GM12878 (cell line): ENCODE measurements at regions not wholly inside any gene's neighbourhood (a gene's known extent, or its start where the extent isn't known, plus 50 kb on each side); places are given as distances from the start of the nearest gene placed in this dataset.

Experiments used
- ATAC-seq: fragments of 200-7000 bp; cut with Tn5 transposase; 3 replicates; pipeline ENCODE4 v1.9.1; 2020; ENCODE audit warnings: mild to moderate bottlenecking, moderate library complexity
- BruUV-seq: library from RNA; stranded (reverse); fragments of 400-500 nt; replicated peaks from 2 replicates; lab custom pipeline; 2021; lab: Mats Ljungman, UMichigan
- CTCF ChIA-PET: fragments of 300-600 bp; sonication (Branson Sonifier 250); formaldehyde crosslinking; extraction: SDS; loops from one replicate; lab custom pipeline; 2021; ENCODE audit warnings: inconsistent platforms; lab: Yijun Ruan, JAX
- POLR2A ChIA-PET: fragments of 350-600 bp; formaldehyde crosslinking; extraction: SDS; loops from one replicate; lab custom pipeline; 2021; ENCODE audit warnings: inconsistent platforms; lab: Charles Lee
- RAD21 ChIA-PET: fragments of 300-600 bp; sonication (Branson Sonifier 250); formaldehyde crosslinking; loops from one replicate; lab custom pipeline; 2023; ENCODE audit warnings: antibody characterized with exemption; ENCODE audit not compliant: unreplicated experiment; lab: Charles Lee
- SMC1A ChIA-PET: fragments of 300-600 bp; sonication (Branson Sonifier 250); formaldehyde crosslinking; loops from one replicate; lab custom pipeline; 2023; ENCODE audit not compliant: unreplicated experiment, uncharacterized antibody; lab: Charles Lee
- DNase-seq: peaks from one replicate; pipeline ENCODE4 v3.0.0-alpha.2; 2011; ENCODE audit warnings: low read depth, low spot score
- FAIRE-seq: peaks from 3 replicates; lab custom pipeline; 2011; peaks lifted over from hg19 to GRCh38; lab: Jason Lieb, UNC
- H2AFZ ChIP-seq: 2 replicates; pipeline ENCODE4 v1.6.0; 2011; ENCODE audit warnings: low read depth, low read length, control low read depth; ENCODE audit not compliant: control insufficient read depth
- H3K27ac ChIP-seq: 2 replicates; pipeline ENCODE4 v1.5.1; 2011; ENCODE audit warnings: control low read depth; ENCODE audit not compliant: control insufficient read depth, insufficient read depth
- H3K27me3 ChIP-seq, 2 experiments: replicated peaks in 1 of 2; 2 replicates each; pipeline versions ENCODE4 v1.6.0 to v1.6.1; 2011; ENCODE audit warnings: low read length in 1 of 2; ENCODE audit not compliant: control insufficient read depth in 2 of 2, insufficient read depth in 2 of 2
- H3K36me3 ChIP-seq, 2 experiments: 2 replicates each; pipeline ENCODE4 v1.5.1; 2011; ENCODE audit warnings: low read length in 1 of 2; ENCODE audit not compliant: control insufficient read depth in 2 of 2, insufficient read depth in 2 of 2
- H3K4me1 ChIP-seq: 2 replicates; pipeline ENCODE4 v1.6.1; 2011; ENCODE audit warnings: mild to moderate bottlenecking, low read length, moderate library complexity, mixed read lengths; ENCODE audit not compliant: control insufficient read depth, insufficient read depth
- H3K4me2 ChIP-seq: 2 replicates; pipeline ENCODE4 v1.6.0; 2011; ENCODE audit warnings: control low read depth; ENCODE audit not compliant: control insufficient read depth, insufficient read depth
- H3K4me3 ChIP-seq: fragments of 200-600 bp; sonication (generic); 2 replicates; pipeline ENCODE4 v1.5.1; 2016
- H3K79me2 ChIP-seq: 2 replicates; pipeline ENCODE4 v1.6.0; 2011; ENCODE audit warnings: low read length; ENCODE audit not compliant: control insufficient read depth, insufficient read depth
- H3K9ac ChIP-seq: 2 replicates; pipeline ENCODE4 v1.8.0; 2011; ENCODE audit warnings: low read length, control low read depth, mixed read lengths; ENCODE audit not compliant: control insufficient read depth, insufficient read depth
- H3K9me3 ChIP-seq: replicated peaks from 3 replicates; pipeline ENCODE4 v1.5.1; 2011; ENCODE audit warnings: mild to moderate bottlenecking, low read length; ENCODE audit not compliant: control insufficient read depth, insufficient read depth
- H4K20me1 ChIP-seq: 2 replicates; pipeline ENCODE4 v1.6.0; 2011; ENCODE audit not compliant: control insufficient read depth, insufficient read depth
- BRCA1 ChIP-seq: IDR thresholded peaks from 2 replicates; pipeline ENCODE4 v1.6.1; 2011; ENCODE audit warnings: low read depth, low read length, improper control_type of control experiment
- CBFB ChIP-seq: IDR thresholded peaks from 2 replicates; pipeline ENCODE4 v1.6.1; 2016; ENCODE audit warnings: antibody characterized with exemption, low read depth
- CBX5 ChIP-seq: sonication (generic); IDR thresholded peaks from 2 replicates; pipeline ENCODE4 v1.6.1; 2016; ENCODE audit warnings: low read depth, moderate library complexity, mild to moderate bottlenecking, inconsistent platforms
- NFYA ChIP-seq: IDR thresholded peaks from 2 replicates; pipeline ENCODE4 v1.6.1; 2011; ENCODE audit warnings: low read depth, mild to moderate bottlenecking, low read length, improper control_type of control experiment, borderline replicate concordance
- PAX8 ChIP-seq: fragments of 450-650 bp; IDR thresholded peaks from 2 replicates; pipeline ENCODE4 v1.6.1; 2017; ENCODE audit warnings: mild to moderate bottlenecking, moderate library complexity
- POU2F2 ChIP-seq: IDR thresholded peaks from 3 replicates; pipeline ENCODE4 v1.6.1; 2011; ENCODE audit warnings: low read depth, mild to moderate bottlenecking, low read length, borderline replicate concordance
- RBBP5 ChIP-seq: fragments of 200-600 bp; sonication (generic); conservative IDR thresholded peaks from 2 replicates; pipeline ENCODE4 v1.6.1; 2016
- SMARCA5 ChIP-seq: fragments of 450-650 bp; IDR thresholded peaks from 2 replicates; pipeline ENCODE4 v1.6.1; 2017; ENCODE audit warnings: mild to moderate bottlenecking
- SRF ChIP-seq, 2 experiments: IDR thresholded peaks; 2 replicates each; pipeline ENCODE4 v1.6.1; 2011; ENCODE audit warnings: low read depth in 2 of 2, low read length in 2 of 2, mild to moderate bottlenecking in 1 of 2, moderate library complexity in 1 of 2
- STAT1 ChIP-seq: fragments of 450-650 bp; conservative IDR thresholded peaks from 2 replicates; pipeline ENCODE4 v1.6.1; 2014; ENCODE audit warnings: antibody characterized with exemption, mild to moderate bottlenecking
- TCF12 ChIP-seq: IDR thresholded peaks from 2 replicates; pipeline ENCODE4 v1.6.1; 2011; ENCODE audit warnings: low read depth, mild to moderate bottlenecking, low read length
- YY1 ChIP-seq: IDR thresholded peaks from 2 replicates; pipeline ENCODE4 v1.6.1; 2011; ENCODE audit warnings: low read depth, mild to moderate bottlenecking, low read length
- ZNF384 ChIP-seq: IDR thresholded peaks from 2 replicates; pipeline ENCODE4 v1.6.1; 2012; ENCODE audit warnings: low read depth, mild to moderate bottlenecking, low read length, improper control_type of control experiment, borderline replicate concordance
- ZNF622 ChIP-seq: fragments of 450-650 bp; IDR thresholded peaks from 2 replicates; pipeline ENCODE4 v1.6.1; 2017; ENCODE audit warnings: mild to moderate bottlenecking, inconsistent platforms
- WGBS: methylation state at CpG from one replicate; pipeline ENCODE4 v1.1.6; 2016; ENCODE audit warnings: low lambda C conversion rate; ENCODE audit not compliant: insufficient replicate concordance, insufficient coverage; ENCODE audit errors: missing lambda C conversion rate; 5-methylcytosine and 5-hydroxymethylcytosine counted together
- in situ Hi-C: fragments of 300-500 bp; cut with MboI; formaldehyde crosslinking; loops from 9 replicates; pipeline ENCODE4 v1.14.3; 2018; ENCODE audit warnings: mixed read lengths
- intact Hi-C: fragments of 100-400 bp; cut with micrococcal nuclease; formaldehyde crosslinking; loops from one replicate; pipeline ENCODE4 v1.14.2; 2022; ENCODE audit not compliant: unreplicated experiment
- TF ChIP-seq, protein P1 (sequence below): fragments of 450-650 bp; IDR thresholded peaks from 2 replicates; pipeline ENCODE4 v1.6.1; 2017; ENCODE audit warnings: mild to moderate bottlenecking, moderate library complexity
- TF ChIP-seq, protein P2 (sequence below): fragments of 150-350 bp; IDR thresholded peaks from 2 replicates; pipeline ENCODE4 v1.6.1; 2014; ENCODE audit warnings: mild to moderate bottlenecking, low read depth, low read length

DNA sequence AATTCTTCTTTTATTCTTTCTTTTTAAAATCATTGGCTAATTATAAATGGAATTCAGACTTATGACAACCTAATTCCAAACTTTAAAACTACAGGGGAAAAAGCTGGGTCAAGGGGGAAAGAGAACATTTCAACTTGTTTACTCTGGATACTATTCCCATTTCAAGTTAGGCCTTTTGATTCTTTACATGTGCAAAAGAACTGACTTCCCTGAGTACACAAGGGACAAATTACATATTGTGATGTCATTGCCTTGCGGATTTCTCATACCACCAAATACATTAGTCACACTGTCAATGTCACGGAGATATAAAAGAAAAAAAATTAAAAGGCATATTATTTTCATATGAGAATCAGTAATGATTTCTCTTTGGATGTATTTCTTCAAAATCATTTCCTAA lies 96.5 kb upstream of the TBX18 start:
- ChIA-PET CTCF (no interaction called here), RAD21 (no interaction called here), SMC1A (no interaction called here), POLR2A (no interaction called here)
- Histone ChIP-seq H3K9ac (no peak overlapping the region), H3K9me3 (no peaks in the 10 kb centered on the region), H4K20me1 (no peaks in the 10 kb centered on the region), H3K36me3 (no peaks in the 10 kb centered on the region), H3K4me3 (no peak overlapping the region), H3K27ac (no peak overlapping the region), H3K4me1 (no peaks in the 10 kb centered on the region), H3K27me3 (no peaks in the 10 kb centered on the region), H3K4me2 (no peak overlapping the region), H3K79me2 (no peaks in the 10 kb centered on the region), H2AFZ (no peak overlapping the region)
- intact Hi-C loops = no loop called here
- BruUV-seq = no TSS peak
- ATAC-seq = no peak
- DNase-seq = no peak
- WGBS = 2% methylated on average over 2 of the region's 2 CpGs
- FAIRE-seq = no peak
- TF ChIP-seq SMARCA5 = no peak
- TF ChIP-seq YY1 = no peak
- TF ChIP-seq, protein P1, sequence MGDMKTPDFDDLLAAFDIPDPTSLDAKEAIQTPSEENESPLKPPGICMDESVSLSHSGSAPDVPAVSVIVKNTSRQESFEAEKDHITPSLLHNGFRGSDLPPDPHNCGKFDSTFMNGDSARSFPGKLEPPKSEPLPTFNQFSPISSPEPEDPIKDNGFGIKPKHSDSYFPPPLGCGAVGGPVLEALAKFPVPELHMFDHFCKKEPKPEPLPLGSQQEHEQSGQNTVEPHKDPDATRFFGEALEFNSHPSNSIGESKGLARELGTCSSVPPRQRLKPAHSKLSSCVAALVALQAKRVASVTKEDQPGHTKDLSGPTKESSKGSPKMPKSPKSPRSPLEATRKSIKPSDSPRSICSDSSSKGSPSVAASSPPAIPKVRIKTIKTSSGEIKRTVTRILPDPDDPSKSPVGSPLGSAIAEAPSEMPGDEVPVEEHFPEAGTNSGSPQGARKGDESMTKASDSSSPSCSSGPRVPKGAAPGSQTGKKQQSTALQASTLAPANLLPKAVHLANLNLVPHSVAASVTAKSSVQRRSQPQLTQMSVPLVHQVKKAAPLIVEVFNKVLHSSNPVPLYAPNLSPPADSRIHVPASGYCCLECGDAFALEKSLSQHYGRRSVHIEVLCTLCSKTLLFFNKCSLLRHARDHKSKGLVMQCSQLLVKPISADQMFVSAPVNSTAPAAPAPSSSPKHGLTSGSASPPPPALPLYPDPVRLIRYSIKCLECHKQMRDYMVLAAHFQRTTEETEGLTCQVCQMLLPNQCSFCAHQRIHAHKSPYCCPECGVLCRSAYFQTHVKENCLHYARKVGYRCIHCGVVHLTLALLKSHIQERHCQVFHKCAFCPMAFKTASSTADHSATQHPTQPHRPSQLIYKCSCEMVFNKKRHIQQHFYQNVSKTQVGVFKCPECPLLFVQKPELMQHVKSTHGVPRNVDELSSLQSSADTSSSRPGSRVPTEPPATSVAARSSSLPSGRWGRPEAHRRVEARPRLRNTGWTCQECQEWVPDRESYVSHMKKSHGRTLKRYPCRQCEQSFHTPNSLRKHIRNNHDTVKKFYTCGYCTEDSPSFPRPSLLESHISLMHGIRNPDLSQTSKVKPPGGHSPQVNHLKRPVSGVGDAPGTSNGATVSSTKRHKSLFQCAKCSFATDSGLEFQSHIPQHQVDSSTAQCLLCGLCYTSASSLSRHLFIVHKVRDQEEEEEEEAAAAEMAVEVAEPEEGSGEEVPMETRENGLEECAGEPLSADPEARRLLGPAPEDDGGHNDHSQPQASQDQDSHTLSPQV = no peak
- TF ChIP-seq POU2F2 = no peak
- in situ Hi-C loops = no loop called here

- Histone ChIP-seq H3K27ac (no peak overlapping the region), H3K4me2 (no peak overlapping the region), H4K20me1 (no peaks in the 10 kb centered on the region), H3K79me2 (no peaks in the 10 kb centered on the region), H3K27me3 (no peaks in the 10 kb centered on the region), H3K9ac (no peak overlapping the region), H2AFZ (no peak overlapping the region), H3K4me1 (no peaks in the 10 kb centered on the region), H3K4me3 (no peak overlapping the region), H3K36me3 (no peaks in the 10 kb centered on the region), H3K9me3 (no peaks in the 10 kb centered on the region)
- CTCF ChIA-PET = no interaction called here
- intact Hi-C loops = no loop called here
- no peak for FAIRE-seq
- RAD21 ChIA-PET = no interaction called here
- DNase-seq = no peak
- in situ Hi-C loops = no loop called here
- SMC1A ChIA-PET = no interaction called here
- WGBS = 45% methylated on average over 6 of the region's 6 CpGs
- no peak for ATAC-seq
- POLR2A ChIA-PET = no interaction called here
- no TSS peak for BruUV-seq
- TF ChIP-seq ZNF622 (no peak), NFYA (no peak), PAX8 (no peak), CBFB (no peak), ZNF384 (no peak), CBX5 (no peak), RBBP5 (no peak), TCF12 (no peak), BRCA1 (no peak), SRF (IDR thresholded peaks at IDR 0.05; ENCODE audit: low read depth in 2 of 2, low read length in 2 of 2) (no peak), STAT1 (no peak)
- TF ChIP-seq, protein P2, sequence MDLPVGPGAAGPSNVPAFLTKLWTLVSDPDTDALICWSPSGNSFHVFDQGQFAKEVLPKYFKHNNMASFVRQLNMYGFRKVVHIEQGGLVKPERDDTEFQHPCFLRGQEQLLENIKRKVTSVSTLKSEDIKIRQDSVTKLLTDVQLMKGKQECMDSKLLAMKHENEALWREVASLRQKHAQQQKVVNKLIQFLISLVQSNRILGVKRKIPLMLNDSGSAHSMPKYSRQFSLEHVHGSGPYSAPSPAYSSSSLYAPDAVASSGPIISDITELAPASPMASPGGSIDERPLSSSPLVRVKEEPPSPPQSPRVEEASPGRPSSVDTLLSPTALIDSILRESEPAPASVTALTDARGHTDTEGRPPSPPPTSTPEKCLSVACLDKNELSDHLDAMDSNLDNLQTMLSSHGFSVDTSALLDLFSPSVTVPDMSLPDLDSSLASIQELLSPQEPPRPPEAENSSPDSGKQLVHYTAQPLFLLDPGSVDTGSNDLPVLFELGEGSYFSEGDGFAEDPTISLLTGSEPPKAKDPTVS = no peak
Observed at GRCh38 chr6:84860509-84860908, 96.1 kb upstream of the TBX18 start.
